GM19324 (cell line): ENCODE measurements at regions not wholly inside any gene's neighbourhood (a gene's known extent, or its start where the extent isn't known, plus 50 kb on each side); places are given as distances from the start of the nearest gene placed in this dataset.
A peak's percentile ranks its signal among the peaks of the same experiment; 100 is the strongest.

Experiments
- ATAC-seq: cut with Tn5 transposase; IDR thresholded peaks from one replicate; pipeline ENCODE4 v1.9.1; 2021; ENCODE audit warnings: mild to moderate bottlenecking, moderate library complexity; ENCODE audit not compliant: unreplicated experiment, low FRiP score

DNA sequence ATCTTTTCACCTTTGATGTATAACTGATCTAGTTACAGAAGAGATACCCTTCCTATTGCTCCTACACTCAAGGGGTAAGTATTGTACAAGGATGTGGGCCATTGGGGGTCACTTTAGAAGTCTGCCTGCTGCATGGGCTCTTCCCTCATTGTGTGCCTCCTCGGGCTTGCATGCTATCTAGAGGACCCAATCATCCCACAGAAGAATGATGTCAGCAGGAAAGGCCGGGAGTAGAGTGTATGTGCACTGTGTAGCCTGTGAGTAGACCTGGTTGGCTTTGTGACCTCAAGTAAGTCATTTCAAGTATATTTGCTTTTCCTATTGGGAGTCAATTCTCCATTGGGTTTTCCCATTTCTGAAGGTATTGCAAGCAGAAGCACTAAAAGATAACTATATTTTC lies 129.5 kb upstream of the TRIB2 start:
- no peak for ATAC-seq

DNA sequence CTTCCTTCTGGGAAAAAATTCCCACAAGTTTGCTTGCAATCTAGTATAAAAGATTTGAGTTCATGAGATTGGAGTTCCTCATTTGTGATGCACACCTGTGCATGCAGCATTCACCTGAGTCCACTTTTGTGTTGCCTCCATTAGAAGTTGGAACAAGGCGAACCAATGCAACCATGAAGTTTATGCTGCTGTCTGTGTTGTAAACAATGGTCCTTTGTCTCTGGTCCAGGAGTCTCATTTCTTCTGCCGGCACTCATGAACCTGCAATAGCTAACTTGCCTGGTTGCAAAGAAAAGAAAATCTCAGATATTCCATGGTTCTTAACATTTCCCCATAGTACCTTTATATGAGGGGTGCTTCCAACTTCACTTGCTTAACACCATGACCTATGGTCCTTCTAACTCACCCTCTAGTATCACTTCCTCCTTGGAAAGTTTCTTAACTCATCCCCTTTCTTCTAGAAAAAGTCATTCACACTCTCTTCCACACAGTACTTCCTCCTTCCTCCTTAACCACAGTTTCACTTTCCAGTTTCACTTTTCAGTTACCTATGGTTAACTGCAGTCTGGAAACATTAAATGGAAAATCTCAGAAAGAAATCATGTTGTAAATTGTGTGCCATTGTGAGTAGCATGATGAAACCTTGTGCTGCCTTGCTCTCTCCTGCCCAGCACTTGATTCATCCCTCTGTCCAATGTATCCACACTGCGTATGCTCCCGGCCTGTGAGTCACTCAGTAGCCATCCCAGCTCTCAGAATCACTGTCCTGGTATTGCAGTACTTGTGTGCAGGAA lies 128.8 kb upstream of the TRIB2 start:
- ATAC-seq, result peak; percentile 66

DNA sequence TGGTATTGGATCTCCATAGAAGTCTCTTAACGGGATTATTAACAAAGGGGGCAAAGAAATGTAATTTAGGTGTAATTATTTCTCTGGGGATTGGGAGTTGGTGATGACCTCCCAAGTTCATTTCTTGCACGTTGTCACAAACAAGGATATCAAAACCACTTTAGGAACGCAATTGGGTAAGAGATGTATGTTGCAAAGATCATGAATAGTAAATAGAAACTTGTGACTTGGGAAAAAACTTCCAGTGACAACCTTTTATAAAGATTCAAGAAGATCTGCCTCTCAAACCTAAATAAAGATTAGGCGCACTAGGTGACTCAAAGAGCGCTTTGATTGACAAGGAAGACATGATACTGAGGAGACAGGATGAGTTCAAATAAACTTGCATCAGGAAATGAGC lies 127.8 kb upstream of the TRIB2 start:
- ATAC-seq, result no peak

DNA sequence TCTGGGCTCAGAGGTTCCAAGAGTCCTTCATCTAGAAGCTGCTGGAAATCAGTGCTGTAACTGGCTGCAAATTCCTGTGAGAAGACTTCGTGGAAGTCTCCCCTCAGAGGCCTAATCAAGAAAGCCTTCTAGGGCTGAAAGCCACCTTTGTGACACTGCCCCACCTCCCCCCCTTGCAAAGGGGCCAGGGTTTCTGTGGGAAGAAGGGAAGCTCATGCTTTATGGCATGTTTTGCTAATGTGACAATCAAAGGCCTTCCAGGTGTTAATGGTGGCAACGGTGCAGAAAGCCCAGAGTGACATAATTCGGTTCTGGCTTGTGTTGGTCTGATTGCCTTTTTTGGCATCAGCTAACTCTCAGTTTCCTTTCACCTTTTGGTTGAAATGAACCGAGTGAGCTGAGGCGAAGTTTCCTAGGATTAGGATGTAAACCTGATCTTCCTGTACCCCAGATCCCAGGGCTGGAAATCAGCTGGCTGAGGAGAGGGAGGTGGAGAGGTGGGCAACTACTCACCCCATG lies 126.9 kb upstream of the TRIB2 start:
- no peak for ATAC-seq

DNA sequence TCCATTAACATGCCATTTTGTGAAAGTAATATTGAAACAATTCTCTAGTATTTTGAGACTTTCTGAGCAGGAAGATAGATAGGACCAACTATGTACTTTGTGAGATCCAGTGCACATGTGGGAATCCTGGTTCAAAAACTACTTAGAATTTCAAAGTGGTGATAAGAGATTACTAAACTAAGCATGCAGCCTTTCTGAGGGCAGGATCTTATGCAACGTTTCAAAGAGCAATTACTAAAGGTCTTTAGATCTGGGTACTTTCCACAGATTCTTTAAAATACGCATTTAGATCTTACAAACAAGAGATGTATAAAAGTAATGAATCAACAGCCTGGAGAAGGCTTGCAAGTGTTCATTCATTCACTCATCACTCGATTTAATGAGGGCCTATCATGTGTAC lies 124.4 kb upstream of the TRIB2 start:
- no peak for ATAC-seq

DNA sequence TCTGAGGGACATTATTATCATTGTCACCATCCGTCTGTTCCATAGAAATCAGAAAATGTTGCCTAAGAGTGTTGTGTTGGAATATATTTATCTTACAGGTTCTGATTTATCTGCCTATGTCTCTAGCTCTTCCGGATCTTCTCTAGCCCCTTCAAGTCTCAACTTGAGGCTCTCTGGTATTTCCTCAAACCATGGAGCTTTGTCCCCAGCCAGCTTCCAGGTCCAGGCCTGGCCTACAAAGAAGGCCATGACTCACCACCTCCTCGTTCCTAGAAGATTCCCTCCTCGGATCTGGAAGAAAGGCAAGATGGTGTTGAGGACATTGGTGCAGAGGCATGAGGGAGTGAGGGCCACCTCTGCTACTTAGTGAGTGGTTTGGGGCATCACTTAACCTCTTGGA lies 122.1 kb upstream of the TRIB2 start:
- ATAC-seq, result no peak

DNA sequence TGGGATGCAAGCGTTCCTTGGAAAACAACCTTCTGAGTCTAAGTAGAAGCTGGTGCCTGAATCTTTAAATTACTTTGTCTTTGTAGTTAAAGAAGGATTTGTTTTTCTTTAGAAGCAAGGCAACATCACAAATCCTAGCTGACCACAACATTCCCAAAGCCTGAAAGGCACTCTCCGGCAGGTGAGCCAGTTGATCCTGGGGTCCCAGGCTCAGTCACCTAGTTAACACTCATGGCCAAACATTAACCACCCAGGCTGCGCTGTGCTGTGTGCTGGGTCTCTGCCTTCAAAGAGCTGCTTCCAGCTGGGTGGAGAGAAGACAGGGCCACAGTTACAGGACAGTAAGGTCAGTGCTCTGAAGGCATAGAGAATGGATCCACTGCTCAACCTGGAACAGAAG lies 120.0 kb upstream of the TRIB2 start:
- no peak for ATAC-seq

DNA sequence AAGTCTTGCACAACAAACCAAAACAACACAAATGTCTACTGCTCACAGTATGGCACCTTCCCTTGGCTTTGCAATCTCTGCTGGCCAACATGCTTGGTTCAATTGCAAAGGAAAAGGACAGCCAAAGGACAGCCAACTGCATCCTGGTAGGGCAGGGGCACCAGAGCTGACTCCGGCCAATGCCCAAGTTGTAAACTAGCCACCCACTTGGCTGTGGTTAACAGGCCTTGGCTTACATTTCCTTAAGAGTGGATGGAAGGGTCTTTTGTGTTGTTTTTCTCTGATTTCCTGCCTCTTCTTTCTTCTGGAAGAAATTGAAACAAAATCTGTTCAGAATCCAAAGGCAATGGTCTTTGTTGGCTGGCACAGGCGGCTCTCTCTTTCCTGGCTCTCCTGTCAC lies 119.1 kb upstream of the TRIB2 start:
- ATAC-seq, result no peak

DNA sequence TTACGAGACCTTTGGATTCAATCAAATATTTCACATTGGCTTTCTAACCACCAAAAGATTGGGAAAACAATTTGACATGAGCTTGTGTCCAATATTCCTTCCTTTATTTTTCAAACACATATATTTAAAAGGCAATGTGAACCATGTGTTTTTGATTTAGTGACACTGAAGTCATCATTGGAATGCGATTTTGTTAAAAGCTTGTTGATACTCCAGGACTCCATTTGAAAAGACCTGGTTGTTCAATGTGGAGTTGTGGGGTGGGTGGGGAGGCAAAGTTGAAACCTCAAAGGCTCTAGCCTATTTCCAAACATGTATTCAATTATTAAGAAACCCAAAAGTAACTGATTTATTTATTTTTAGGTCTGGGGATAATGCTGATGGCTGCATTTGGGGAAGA lies 114.1 kb upstream of the TRIB2 start:
- ATAC-seq, result no peak

DNA sequence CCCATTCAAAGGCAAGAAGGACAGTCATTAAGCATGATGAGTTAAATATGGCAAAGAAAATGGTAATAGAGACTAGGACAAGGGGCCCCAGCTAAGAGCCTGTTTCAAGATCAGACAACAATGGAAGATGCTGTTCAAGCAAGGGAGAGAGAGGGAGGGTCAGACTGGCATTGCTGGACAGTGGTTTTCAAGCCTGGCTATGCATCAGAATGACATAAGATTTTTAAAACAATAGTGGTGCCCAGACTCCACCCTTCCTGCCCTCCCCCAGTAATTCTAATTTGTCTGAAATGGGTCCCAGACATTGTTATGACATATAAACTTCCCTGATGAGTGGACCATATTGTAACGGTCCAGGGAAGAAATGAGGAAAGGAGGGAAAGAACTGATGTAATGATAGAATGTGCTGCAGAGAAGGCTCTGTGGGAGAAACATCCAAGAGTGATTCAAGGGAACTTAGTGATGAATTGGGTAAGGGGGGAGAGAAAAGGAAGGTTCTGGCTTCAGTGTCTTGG lies 112.9 kb upstream of the TRIB2 start:
- ATAC-seq, result no peak

DNA sequence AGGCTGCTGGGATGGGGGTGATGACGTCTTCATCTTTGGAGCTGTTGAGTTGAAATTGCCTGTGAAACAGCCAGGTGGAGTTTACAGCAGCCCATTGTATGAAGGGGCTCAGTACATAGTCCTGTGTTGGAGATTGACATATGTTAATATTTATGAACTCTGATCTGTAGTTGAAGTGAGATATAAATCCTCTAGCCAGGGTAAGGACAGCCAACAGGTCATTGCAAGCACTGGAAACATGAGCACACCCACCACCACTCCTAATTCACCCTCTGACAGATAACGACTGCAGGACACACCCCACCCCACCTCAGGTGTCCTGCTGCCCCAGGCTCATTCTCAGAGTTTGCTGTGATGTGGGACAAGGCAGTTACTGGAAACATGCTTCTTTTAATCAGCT lies 112.4 kb upstream of the TRIB2 start:
- no peak for ATAC-seq

DNA sequence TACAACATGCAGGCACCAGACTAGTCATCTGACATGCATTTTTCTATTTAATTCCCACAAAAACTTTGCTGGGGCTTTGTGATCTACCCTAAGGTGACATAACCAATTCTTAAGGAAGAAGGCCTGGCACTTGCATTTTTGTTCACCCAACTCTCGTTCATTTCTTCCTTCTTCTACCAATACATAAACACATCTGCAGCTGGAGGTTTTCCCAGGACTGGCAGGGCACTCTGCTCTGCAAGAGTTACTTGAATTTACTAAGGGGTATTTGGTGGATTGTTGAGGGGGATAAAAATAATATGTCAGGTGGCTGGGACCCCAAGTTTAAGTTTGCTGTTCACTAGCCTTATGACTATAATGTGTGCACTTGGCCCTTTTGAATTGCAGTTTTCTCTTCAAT lies 111.4 kb upstream of the TRIB2 start:
- no peak for ATAC-seq

DNA sequence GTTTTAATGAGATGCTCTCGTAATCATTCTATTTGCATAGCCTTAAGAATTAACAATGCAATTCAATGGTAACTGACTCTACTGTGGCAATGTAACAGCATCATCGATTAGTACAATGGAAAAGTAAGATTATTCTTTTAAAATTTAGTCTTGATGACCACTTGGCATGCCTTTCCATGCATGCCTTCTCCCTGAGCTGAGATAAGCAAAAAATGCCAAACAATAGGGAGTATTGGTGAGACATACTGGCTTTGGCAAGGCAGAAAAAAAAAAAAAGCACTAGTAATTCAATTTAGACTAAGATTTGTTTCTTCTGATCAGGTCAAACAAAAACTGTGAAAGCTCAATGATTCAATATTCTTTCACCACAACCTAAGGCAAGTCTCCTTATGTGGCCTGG lies 110.8 kb upstream of the TRIB2 start:
- no peak for ATAC-seq

DNA sequence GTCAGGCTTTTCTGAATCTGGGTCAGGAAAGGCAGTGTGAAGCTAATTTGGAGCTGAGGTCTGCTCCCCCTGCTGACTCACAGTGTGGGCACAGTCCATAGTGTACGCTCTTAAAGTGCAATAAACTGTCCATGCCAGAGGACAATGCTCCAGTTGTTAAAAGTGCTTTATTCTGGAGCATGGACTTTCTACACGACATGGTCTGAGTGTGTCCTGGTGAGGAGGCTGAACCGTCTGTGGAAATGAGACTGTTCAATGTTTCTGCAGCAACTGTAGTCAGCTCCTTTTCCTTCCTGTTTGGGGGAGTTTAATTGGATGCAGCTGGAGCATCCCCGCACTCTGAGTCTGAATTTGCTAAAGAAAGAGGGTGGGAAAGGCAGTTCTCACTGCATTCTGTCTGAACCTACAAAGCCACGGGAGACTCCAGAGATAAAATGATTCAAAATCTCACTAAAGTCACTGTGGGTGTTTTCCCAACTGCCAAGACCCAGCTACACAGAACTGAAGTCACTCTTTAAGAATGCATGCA lies 110.2 kb upstream of the TRIB2 start:
- ATAC-seq, result no peak

DNA sequence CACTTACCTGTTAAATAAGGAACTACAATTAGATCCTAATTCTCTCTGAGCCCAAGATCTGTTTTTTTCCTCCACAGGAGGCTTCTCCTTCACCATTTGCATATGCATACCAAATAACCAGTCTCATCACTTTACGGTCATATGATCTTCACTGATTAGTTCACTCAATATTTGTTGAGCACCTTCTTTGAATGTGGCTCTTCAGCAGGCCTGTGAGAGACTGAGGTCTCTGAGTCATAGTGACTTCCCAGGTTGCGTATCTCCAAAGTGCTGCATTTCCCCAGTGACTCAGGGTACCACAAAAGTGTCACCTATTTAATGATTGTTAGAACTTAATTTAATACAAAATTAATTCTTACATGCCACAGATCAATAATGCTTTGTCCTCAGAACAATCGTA lies 108.8 kb upstream of the TRIB2 start:
- ATAC-seq, result no peak

DNA sequence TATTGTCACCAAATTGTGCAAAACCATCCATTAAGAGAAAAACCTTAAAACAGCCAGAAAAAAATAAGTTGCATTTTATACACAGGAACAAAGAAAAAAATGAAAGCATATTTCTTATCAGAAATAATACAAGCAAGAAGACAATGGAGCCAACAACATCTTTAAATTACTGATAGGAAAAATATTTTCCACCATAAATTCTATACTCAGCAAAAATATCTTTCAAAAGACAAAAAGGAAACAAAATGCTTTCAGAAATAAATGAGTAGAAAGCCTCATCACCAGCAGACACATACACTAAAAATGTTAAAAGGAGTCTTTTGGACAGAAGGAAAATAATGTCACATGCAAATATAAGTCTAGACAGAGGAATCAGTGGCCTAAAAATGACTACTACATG lies 106.4 kb upstream of the TRIB2 start:
- ATAC-seq, result no peak

DNA sequence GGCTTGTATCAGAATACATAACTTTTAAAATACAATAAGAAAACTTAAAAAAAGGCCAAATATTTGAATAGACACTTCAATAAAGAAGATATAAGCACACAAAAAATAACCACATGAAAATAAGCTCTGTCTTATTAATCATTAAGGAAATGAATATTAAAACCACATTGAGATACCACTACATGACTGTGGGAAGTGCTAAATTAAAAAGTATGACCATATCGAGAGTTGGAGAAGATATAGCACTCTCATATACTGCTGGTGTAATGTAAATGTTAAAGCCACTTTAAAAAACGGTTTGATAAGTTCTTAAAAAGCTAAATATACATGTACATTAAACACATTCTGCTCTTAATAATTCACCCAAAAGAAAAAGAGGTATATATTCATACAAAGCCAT lies 104.6 kb upstream of the TRIB2 start:
- ATAC-seq, result no peak

DNA sequence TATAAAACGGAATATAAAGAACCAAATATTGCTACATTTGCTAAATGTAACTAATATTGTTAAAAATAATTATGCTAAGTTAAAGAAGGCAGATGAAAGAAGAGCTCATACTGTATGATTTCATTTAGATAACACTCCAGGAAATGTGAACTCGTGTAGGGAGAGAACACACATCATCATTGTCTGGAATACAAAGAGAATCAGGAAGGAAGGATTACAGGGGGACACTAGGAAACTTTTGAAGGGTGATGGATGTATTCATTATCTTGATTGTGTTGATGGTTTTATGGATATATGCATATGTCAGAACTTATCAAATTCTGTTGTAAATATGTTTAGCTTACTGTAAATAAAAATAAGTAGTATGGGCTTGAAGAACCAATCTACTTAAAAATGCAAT lies 104.1 kb upstream of the TRIB2 start:
- no peak for ATAC-seq

DNA sequence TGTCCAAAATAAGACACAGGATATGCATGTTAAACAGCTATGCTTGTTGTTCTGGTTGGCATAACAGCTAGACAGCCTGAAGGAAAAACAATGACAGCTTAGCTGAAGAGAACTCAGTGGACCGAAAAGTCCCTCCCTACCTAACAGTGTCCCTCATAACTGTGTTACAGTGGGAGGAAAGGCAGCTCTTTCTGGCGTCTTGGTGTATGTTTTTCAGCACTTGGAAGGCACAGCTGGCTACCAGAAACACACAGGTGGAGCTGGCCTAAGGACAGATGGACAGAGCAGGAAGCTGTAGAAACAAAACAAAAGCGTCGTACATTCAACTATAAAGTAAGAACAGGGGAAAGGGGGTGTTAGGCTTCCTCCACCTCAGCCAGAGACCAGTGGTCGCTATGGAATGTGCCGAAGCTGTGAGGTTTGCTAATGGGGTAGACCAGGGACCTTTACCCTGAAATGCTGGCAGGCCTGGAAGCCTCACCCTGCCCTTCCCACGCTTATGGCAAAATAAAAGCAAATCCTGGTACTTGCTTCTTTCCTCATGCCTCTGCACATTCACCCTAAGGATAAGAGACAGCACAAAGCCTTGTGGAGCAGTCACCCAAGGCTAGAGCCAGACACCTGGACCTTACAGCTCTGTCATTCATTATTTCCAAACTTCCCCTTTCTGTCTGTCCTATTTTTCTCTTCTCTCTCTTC lies 103.5 kb upstream of the TRIB2 start:
- ATAC-seq, result no peak

DNA sequence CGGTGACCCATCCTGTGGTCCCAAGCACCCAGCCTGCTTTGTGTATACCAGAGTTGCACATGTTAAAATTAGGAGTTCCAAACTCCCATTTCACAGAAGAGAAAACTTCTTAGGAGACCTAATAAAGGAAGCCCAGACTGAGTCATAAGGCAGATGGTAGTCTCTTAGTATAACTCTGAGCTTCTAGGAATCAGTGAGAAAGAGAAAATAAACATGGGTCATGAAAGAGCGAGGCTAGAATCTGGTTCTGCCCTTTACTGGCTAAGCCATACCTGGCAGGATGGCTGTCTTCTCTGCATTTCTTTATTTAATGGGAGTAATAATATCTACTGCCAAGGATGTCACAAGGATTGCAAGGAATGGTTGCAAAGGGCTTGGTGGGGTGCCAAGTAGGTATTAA lies 101.2 kb upstream of the TRIB2 start:
- no peak for ATAC-seq

DNA sequence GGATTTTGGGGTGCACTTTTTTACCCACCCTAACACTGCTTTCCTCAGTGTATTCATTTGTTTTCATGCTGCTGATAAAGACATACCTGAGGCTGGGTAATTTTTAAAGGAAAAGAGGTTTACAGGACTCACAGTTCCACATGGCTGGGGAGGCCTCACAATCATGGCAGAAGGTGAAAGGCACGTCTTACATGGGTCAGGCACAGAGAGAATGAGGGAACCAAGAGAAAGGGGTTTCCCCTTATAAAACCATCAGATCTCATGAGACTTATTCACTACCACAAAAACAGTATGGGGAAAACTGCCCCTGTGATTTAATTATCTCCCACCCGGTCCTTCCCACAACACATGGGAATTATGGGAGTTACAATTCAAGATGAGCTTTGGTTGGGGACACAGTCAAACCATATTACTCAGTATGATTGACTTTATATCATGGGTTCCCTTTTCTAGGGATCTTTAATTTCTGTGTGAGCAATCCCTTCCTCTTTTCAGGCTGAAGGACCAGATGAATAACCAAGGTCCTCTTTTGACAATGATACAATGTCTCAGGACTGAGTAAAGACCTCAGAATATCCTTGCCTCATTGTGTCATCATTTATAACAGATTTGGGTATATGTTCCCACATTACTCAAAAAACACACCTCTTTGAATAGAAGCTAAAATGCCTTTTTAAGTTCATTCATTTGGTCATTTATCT lies 100.1 kb upstream of the TRIB2 start:
- ATAC-seq, result no peak
